ENCODE measurements at regions not wholly inside any gene's neighbourhood (a gene's known extent, or its start where the extent isn't known, plus 50 kb on each side); places are given as distances from the start of the nearest gene placed in this dataset.

- DNase-seq (ENCODE audit: low read depth), result no peak
- no peak for TF ChIP-seq CTCF (IDR thresholded peaks at IDR 0.05; ENCODE audit: low read length, missing control alignments)
- H3K4me3 ChIP-seq (replicated peaks; ENCODE audit: low read depth, low read length), result no peak overlapping the region
Measured at GRCh38 chr6:88381289-88381642, 215.1 kb upstream of the CNR1 start.

- no peak overlapping the region for H3K4me3 ChIP-seq (replicated peaks; ENCODE audit: low read depth, low read length)
- no peak for TF ChIP-seq CTCF (IDR thresholded peaks at IDR 0.05; ENCODE audit: low read length, missing control alignments)
- peak; percentile 38 for DNase-seq (ENCODE audit: low read depth)
Measured at GRCh38 chr6:88380618-88381288, 214.6 kb upstream of the CNR1 start.

GRCh38 chr6:88380083-88380482 is 213.9 kb upstream of the CNR1 start:
- TF ChIP-seq CTCF (IDR thresholded peaks at IDR 0.05; ENCODE audit: low read length, missing control alignments), result no peak
- no peak overlapping the region for H3K4me3 ChIP-seq (replicated peaks; ENCODE audit: low read depth, low read length)
- peak; percentile 82 for DNase-seq (ENCODE audit: low read depth)

GRCh38 chr6:88378639-88379038 is 212.5 kb upstream of the CNR1 start:
- no peak for DNase-seq (ENCODE audit: low read depth)
- no peak for TF ChIP-seq CTCF (IDR thresholded peaks at IDR 0.05; ENCODE audit: low read length, missing control alignments)
- H3K4me3 ChIP-seq (replicated peaks; ENCODE audit: low read depth, low read length), result no peak overlapping the region

GRCh38 chr6:88377976-88378568 is 211.9 kb upstream of the CNR1 start:
- DNase-seq (ENCODE audit: low read depth), result no peak
- H3K4me3 ChIP-seq (replicated peaks; ENCODE audit: low read depth, low read length), result no peak overlapping the region
- no peak for TF ChIP-seq CTCF (IDR thresholded peaks at IDR 0.05; ENCODE audit: low read length, missing control alignments)

- peak; percentile 76 for DNase-seq (ENCODE audit: low read depth)
- no peak overlapping the region for H3K4me3 ChIP-seq (replicated peaks; ENCODE audit: low read depth, low read length)
- TF ChIP-seq CTCF (IDR thresholded peaks at IDR 0.05; ENCODE audit: low read length, missing control alignments), result no peak
Measured at GRCh38 chr6:88376768-88377387, 210.7 kb upstream of the CNR1 start.
